ENCODE measurements at regions not wholly inside any gene's neighbourhood (a gene's known extent, or its start where the extent isn't known, plus 50 kb on each side); places are given as distances from the start of the nearest gene placed in this dataset.

DNA sequence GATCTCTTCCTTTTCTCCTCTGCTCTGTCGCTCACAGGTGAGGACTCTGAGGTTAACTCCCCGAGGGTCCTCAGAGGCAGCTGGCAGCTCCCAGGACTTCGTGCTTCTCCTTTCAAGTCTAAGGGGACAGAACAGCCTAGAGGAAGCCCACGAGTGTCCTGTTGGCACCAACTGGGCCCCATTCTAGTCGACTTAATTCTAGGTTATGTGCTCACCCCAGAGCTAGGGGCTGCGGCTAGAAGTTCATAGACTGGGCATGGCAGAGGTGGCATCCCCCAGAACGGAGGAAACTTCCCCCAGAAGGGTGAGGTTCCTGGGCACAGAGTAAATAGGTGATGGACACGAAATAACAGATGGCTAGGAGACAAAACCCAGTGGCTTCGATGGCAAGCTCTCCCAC is 259.4 kb downstream of the TEX36 start:
- no peaks in the 10 kb centered on the region for H3F3A ChIP-seq (ENCODE audit: low read depth)
- H3K79me2 ChIP-seq (ENCODE audit: low read depth): no peaks in the 10 kb centered on the region
- H3K27me3 Mint-ChIP-seq (ENCODE audit: insufficient read depth, low read depth): peaks cover 8% of the 10 kb centered on the region
- no peaks in the 10 kb centered on the region for H3K36me3 Mint-ChIP-seq
- no peaks in the 10 kb centered on the region for H3K27me3 ChIP-seq
- no peak overlapping the region for H3K9ac ChIP-seq
- peaks cover 3% of the 10 kb centered on the region for H3K9me3 Mint-ChIP-seq
- no peak overlapping the region for H2AFZ ChIP-seq (replicated peaks)
- no peak overlapping the region for H3K27ac Mint-ChIP-seq
- DNase-seq (ENCODE audit: low spot score): no peak
- no peak overlapping the region for H3K4me3 Mint-ChIP-seq
- no peaks in the 10 kb centered on the region for H3K9me3 ChIP-seq (ENCODE audit: low read depth)
- no peak overlapping the region for H3K4me3 ChIP-seq
- no peak overlapping the region for H3K27ac ChIP-seq
- no peaks in the 10 kb centered on the region for H4K20me1 ChIP-seq (ENCODE audit: low read depth)
- H3K4me1 ChIP-seq: no peaks in the 10 kb centered on the region
- no peak overlapping the region for H3K4me2 ChIP-seq
- TF ChIP-seq CTCF (IDR thresholded peaks at IDR 0.05): no peak
- TF ChIP-seq EZH2 (IDR thresholded peaks at IDR 0.05): no peak
- TF ChIP-seq EZH2phosphoT487 (IDR thresholded peaks at IDR 0.05): no peak
- no peaks in the 10 kb centered on the region for H3K36me3 ChIP-seq
- H3K4me1 Mint-ChIP-seq: no peaks in the 10 kb centered on the region

- H3K79me2 ChIP-seq (ENCODE audit: low read depth): no peaks in the 10 kb centered on the region
- no peak overlapping the region for H3K27ac Mint-ChIP-seq
Measured at GRCh38 chr10:125419831-125420230, 259.5 kb upstream of the CTBP2 start.

DNA sequence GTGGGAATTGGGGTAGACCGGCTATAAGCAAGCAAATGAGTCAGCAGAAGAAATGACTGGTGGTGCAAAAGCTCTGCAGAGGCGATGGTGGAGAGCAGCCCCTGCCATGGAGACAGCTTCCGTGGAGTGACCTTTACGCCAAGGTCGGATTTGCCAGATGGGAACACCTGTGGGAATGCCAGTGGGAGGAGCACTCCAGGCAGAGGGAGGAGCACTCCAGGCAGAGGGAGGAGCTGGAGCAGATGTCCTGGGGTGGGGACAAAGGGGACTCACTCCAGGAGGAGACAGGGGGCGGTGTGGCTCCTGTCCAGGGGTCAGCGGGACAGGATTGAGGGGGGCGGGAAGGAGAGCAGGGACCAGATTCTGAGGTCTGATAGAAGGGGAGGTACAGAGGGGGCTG is 258.8 kb upstream of the CTBP2 start:
- no peaks in the 10 kb centered on the region for H3K4me1 Mint-ChIP-seq
- TF ChIP-seq EZH2 (IDR thresholded peaks at IDR 0.05) (no peak), CTCF (IDR thresholded peaks at IDR 0.05) (no peak), EZH2phosphoT487 (IDR thresholded peaks at IDR 0.05) (no peak)
- H3K27ac Mint-ChIP-seq: peak overlapping the region; percentile 50
- no peaks in the 10 kb centered on the region for H3F3A ChIP-seq (ENCODE audit: low read depth)
- no peak overlapping the region for H3K4me3 Mint-ChIP-seq
- no peaks in the 10 kb centered on the region for H3K4me1 ChIP-seq
- H3K9me3 ChIP-seq (ENCODE audit: low read depth): no peaks in the 10 kb centered on the region
- H3K27me3 Mint-ChIP-seq (ENCODE audit: insufficient read depth, low read depth): peaks cover 8% of the 10 kb centered on the region
- no peak overlapping the region for H3K9ac ChIP-seq
- H3K36me3 Mint-ChIP-seq: no peaks in the 10 kb centered on the region
- H3K27me3 ChIP-seq: no peaks in the 10 kb centered on the region
- no peak overlapping the region for H3K27ac ChIP-seq
- no peaks in the 10 kb centered on the region for H4K20me1 ChIP-seq (ENCODE audit: low read depth)
- no peaks in the 10 kb centered on the region for H3K36me3 ChIP-seq
- peaks cover 5% of the 10 kb centered on the region for H3K9me3 Mint-ChIP-seq
- H3K79me2 ChIP-seq (ENCODE audit: low read depth): no peaks in the 10 kb centered on the region
- no peak overlapping the region for H3K4me2 ChIP-seq
- H2AFZ ChIP-seq (replicated peaks): no peak overlapping the region
- no peak overlapping the region for H3K4me3 ChIP-seq
- no peak for DNase-seq (ENCODE audit: low spot score)

More at GRCh38 chr10:125419831-125420230, 259.5 kb upstream of the CTBP2 start:
- Histone ChIP-seq H3K4me3 (no peak overlapping the region), H3K9me3 (ENCODE audit: low read depth) (no peaks in the 10 kb centered on the region), H3F3A (ENCODE audit: low read depth) (no peaks in the 10 kb centered on the region), H2AFZ (replicated peaks) (no peak overlapping the region), H3K27me3 (no peaks in the 10 kb centered on the region), H4K20me1 (ENCODE audit: low read depth) (no peaks in the 10 kb centered on the region), H3K27ac (no peak overlapping the region), H3K4me2 (no peak overlapping the region), H3K9ac (no peak overlapping the region), H3K4me1 (no peaks in the 10 kb centered on the region), H3K36me3 (no peaks in the 10 kb centered on the region)
- H3K4me3 Mint-ChIP-seq: no peak overlapping the region
- H3K4me1 Mint-ChIP-seq: no peaks in the 10 kb centered on the region
- TF ChIP-seq EZH2 (IDR thresholded peaks at IDR 0.05) (no peak), EZH2phosphoT487 (IDR thresholded peaks at IDR 0.05) (no peak), CTCF (IDR thresholded peaks at IDR 0.05) (no peak)
- DNase-seq (ENCODE audit: low spot score): no peak
- peaks cover 5% of the 10 kb centered on the region for H3K9me3 Mint-ChIP-seq
- H3K36me3 Mint-ChIP-seq: no peaks in the 10 kb centered on the region
- H3K27me3 Mint-ChIP-seq (ENCODE audit: insufficient read depth, low read depth): peaks cover 8% of the 10 kb centered on the region

Data from neural progenitor cell (in vitro differentiated cells).